ENCODE measurements at regions not wholly inside any gene's neighbourhood (a gene's known extent, or its start where the extent isn't known, plus 50 kb on each side); places are given as distances from the start of the nearest gene placed in this dataset.

GRCh38 chr4:120589787-120590186, 332.7 kb downstream of the PRDM5 start:
- intact Hi-C loops (cut with micrococcal nuclease; ENCODE audit: unreplicated experiment) (no loop called here), in situ Hi-C loops (cut with HindIII; ENCODE audit: low pct_unique_long_range_greater_than_20kb, low sequenced_read_pairs) (no loop called here)
- H3K36me3 ChIP-seq (ENCODE audit: control insufficient read depth, insufficient read depth, low read length) = no peaks in the 10 kb centered on the region
- no peak overlapping the region for H3K27ac ChIP-seq (ENCODE audit: low read length)
- no peak for DNase-seq (ENCODE audit: low read depth, low spot score)
- H3K4me3 ChIP-seq (ENCODE audit: low read depth in 2 of 2, low read length in 2 of 2) = no peak overlapping the region
- no TSS peak for BruUV-seq (replicated peaks)
- ATAC-seq = no peak
- no peaks in the 10 kb centered on the region for H3K27me3 ChIP-seq (ENCODE audit: control insufficient read depth, insufficient read depth, low read length)
- ChIA-PET CTCF (no interaction called here), POLR2A (no interaction called here)
- no peaks in the 10 kb centered on the region for H3K4me1 ChIP-seq (ENCODE audit: control insufficient read depth, insufficient read depth, low read length)
- no peaks in the 10 kb centered on the region for H3K9me3 ChIP-seq (ENCODE audit: control insufficient read depth, insufficient read depth, low read depth, low read length)
- TF ChIP-seq REST (IDR thresholded peaks at IDR 0.05; ENCODE audit: insufficient read depth in 1 of 2, low read depth in 2 of 2, low read length in 1 of 2) (no peak), TCF7L2 (IDR thresholded peaks at IDR 0.05; ENCODE audit: low read depth, low read length) (no peak), CTCF (IDR thresholded peaks at IDR 0.05) (no peak), POLR2AphosphoS5 (IDR thresholded peaks at IDR 0.05; ENCODE audit: low read depth, low read length) (no peak), SIN3A (IDR thresholded peaks at IDR 0.05; ENCODE audit: borderline replicate concordance, insufficient read depth, low read depth, low read length) (no peak)

GRCh38 chr4:120568731-120569130, 353.8 kb downstream of the PRDM5 start:
- CTCF ChIA-PET = no interaction called here
- BruUV-seq (replicated peaks) = no TSS peak

More at GRCh38 chr4:120568731-120569130, 353.8 kb downstream of the PRDM5 start:
- Histone ChIP-seq H3K4me3 (ENCODE audit: low read depth in 2 of 2, low read length in 2 of 2) (no peak overlapping the region), H3K9me3 (ENCODE audit: control insufficient read depth, insufficient read depth, low read depth, low read length) (no peaks in the 10 kb centered on the region), H3K4me1 (ENCODE audit: control insufficient read depth, insufficient read depth, low read length) (no peaks in the 10 kb centered on the region), H3K27me3 (ENCODE audit: control insufficient read depth, insufficient read depth, low read length) (no peaks in the 10 kb centered on the region), H3K27ac (ENCODE audit: low read length) (no peak overlapping the region), H3K36me3 (ENCODE audit: control insufficient read depth, insufficient read depth, low read length) (no peaks in the 10 kb centered on the region)
- intact Hi-C loops (cut with micrococcal nuclease; ENCODE audit: unreplicated experiment) = no loop called here
- no peak for DNase-seq (ENCODE audit: low read depth, low spot score)
- in situ Hi-C loops (cut with HindIII; ENCODE audit: low pct_unique_long_range_greater_than_20kb, low sequenced_read_pairs) = no loop called here
- ATAC-seq = no peak
- TF ChIP-seq TCF7L2 (IDR thresholded peaks at IDR 0.05; ENCODE audit: low read depth, low read length) = no peak
- TF ChIP-seq REST (IDR thresholded peaks at IDR 0.05; ENCODE audit: insufficient read depth in 1 of 2, low read depth in 2 of 2, low read length in 1 of 2) = no peak
- TF ChIP-seq CTCF (IDR thresholded peaks at IDR 0.05) = no peak
- no peak for TF ChIP-seq POLR2AphosphoS5 (IDR thresholded peaks at IDR 0.05; ENCODE audit: low read depth, low read length)
- TF ChIP-seq SIN3A (IDR thresholded peaks at IDR 0.05; ENCODE audit: borderline replicate concordance, insufficient read depth, low read depth, low read length) = no peak
- POLR2A ChIA-PET = no interaction called here

All from Panc1 (cell line).